Common myeloid progenitor, CD34-positive (primary cell): ENCODE measurements at regions not wholly inside any gene's neighbourhood (a gene's known extent, or its start where the extent isn't known, plus 50 kb on each side); places are given as distances from the start of the nearest gene placed in this dataset.

ENCODE experiments used
- CTCF ChIA-PET: fragments of 350-600 bp; sonication (Branson Sonifier 250); formaldehyde crosslinking; loops from one replicate; lab custom pipeline; 2021; ENCODE audit warnings: antibody characterized with exemption; lab: Charles Lee
- POLR2A ChIA-PET: fragments of 350-600 bp; sonication (Branson Sonifier 250); formaldehyde crosslinking; loops from one replicate; lab custom pipeline; 2021; ENCODE audit warnings: antibody characterized with exemption; lab: Charles Lee
- DNase-seq, 3 donors: peaks; one replicate each; pipeline versions ENCODE4 v3.0.0 to v3.0.0-alpha.2; 2013
- H3K27ac ChIP-seq, 2 experiments: 1 replicate in 1 of 2; 2 replicates in 1 of 2; pipeline ENCODE4 v1.7.0; 2013; ENCODE audit warnings: inconsistent platforms in 2 of 2, low read length in 2 of 2, mild to moderate bottlenecking in 2 of 2, low read depth in 1 of 2, moderate library complexity in 1 of 2; ENCODE audit not compliant: severe bottlenecking in 2 of 2, insufficient read depth in 1 of 2, poor library complexity in 1 of 2
- H3K27me3 ChIP-seq, 5 experiments: replicated peaks in 2 of 5; 1 replicate in 3 of 5; 2 replicates in 2 of 5; pipeline versions ENCODE4 v1.6.1 to v1.7.0; 2013; ENCODE audit warnings: low read length in 4 of 5, mild to moderate bottlenecking in 2 of 5, moderate library complexity in 2 of 5, inconsistent platforms in 1 of 5; ENCODE audit not compliant: insufficient read depth in 5 of 5, control insufficient read depth in 4 of 5
- H3K36me3 ChIP-seq, 4 experiments: 1 replicate in 2 of 4; 2 replicates in 2 of 4; pipeline versions ENCODE4 v1.6.1 to v1.7.0; 2013; ENCODE audit warnings: low read length in 3 of 4, control low read depth in 1 of 4, mild to moderate bottlenecking in 1 of 4; ENCODE audit not compliant: control insufficient read depth in 4 of 4, insufficient read depth in 4 of 4
- H3K4me1 ChIP-seq, 4 experiments: 1 replicate in 3 of 4; 2 replicates in 1 of 4; pipeline versions ENCODE4 v1.6.1 to v1.7.1; 2013; ENCODE audit warnings: low read length in 3 of 4, mild to moderate bottlenecking in 3 of 4, control low read depth in 1 of 4, inconsistent platforms in 1 of 4, moderate library complexity in 1 of 4; ENCODE audit not compliant: control insufficient read depth in 4 of 4, insufficient read depth in 4 of 4; ENCODE audit errors: control extremely low read depth in 1 of 4
- H3K4me3 ChIP-seq, 7 experiments: 1 replicate in 4 of 7; 2 replicates in 3 of 7; pipeline versions ENCODE4 v1.5.1 to v1.7.0; 2013; ENCODE audit warnings: mild to moderate bottlenecking in 7 of 7, low read length in 6 of 7, moderate library complexity in 6 of 7, inconsistent platforms in 2 of 7, low read depth in 2 of 7, control low read depth in 1 of 7; ENCODE audit not compliant: insufficient read depth in 4 of 7, control insufficient read depth in 1 of 7; ENCODE audit errors: extremely low read depth in 1 of 7
- H3K9me3 ChIP-seq, 5 experiments: 1 replicate in 4 of 5; 2 replicates in 1 of 5; pipeline versions ENCODE4 v1.6.1 to v1.7.1; 2013; ENCODE audit warnings: low read length in 4 of 5, mild to moderate bottlenecking in 2 of 5, inconsistent platforms in 1 of 5, low read depth in 1 of 5, moderate library complexity in 1 of 5; ENCODE audit not compliant: control insufficient read depth in 4 of 5, insufficient read depth in 2 of 5; ENCODE audit errors: control extremely low read depth in 1 of 5
- WGBS: methylation state at CpG from one replicate; pipeline ENCODE4 v1.1.5; 2013; ENCODE audit not compliant: insufficient coverage; 5-methylcytosine and 5-hydroxymethylcytosine counted together

- WGBS: 100% methylated on average over 1 of the region's 5 CpGs
These were observed 541.3 kb upstream of the SOX11 start for GRCh38 chr2:5150871-5151270.

DNA sequence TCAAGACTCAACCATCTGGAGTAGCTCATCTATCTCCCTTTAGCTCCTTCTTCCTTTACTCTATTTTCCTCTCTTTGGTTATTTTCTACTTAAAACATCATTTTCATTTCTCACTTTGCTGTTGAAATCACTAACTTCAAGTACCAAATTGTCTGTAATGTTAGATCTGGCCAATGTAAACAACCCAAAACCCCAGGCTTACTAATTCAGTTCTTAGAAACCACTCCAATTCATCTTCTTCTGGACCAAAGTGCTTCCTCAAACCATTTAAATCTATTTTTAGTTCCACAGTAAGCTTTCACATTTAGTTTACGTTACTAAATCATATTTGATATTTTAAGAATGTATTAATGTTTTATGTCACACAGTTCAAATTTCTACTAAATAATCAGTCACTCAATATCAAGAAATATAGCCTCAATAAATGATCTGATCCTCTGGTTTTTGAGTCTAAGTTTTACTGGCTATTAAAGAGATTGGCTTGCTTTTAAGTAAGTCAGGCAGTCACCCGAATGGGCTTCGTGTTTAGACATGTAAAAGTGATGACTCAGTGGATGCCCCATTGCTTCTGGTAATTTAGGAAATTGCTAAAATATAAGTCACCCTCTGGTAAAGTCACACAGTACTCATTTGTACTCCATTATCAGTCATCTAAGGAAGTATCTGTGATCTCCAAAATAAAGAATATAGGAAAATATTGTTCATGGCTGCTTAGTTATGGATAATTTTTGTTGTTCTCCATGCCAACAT is 527.2 kb upstream of the SOX11 start:
- no peak for DNase-seq
- H3K9me3 ChIP-seq: no peaks in the 10 kb centered on the region
- no peaks in the 10 kb centered on the region for H3K36me3 ChIP-seq
- no peaks in the 10 kb centered on the region for H3K4me1 ChIP-seq
- ChIA-PET CTCF (no interaction called here), POLR2A (no interaction called here)
- no peaks in the 10 kb centered on the region for H3K27me3 ChIP-seq
- no CpG with 5 or more reads among the region's 3 CpGs for WGBS
- H3K4me3 ChIP-seq: no peak overlapping the region
- no peak overlapping the region for H3K27ac ChIP-seq

More at GRCh38 chr2:5150871-5151270, 541.3 kb upstream of the SOX11 start:
- CTCF ChIA-PET: no interaction called here
- no peaks in the 10 kb centered on the region for H3K36me3 ChIP-seq
- no peak overlapping the region for H3K4me3 ChIP-seq
- H3K27me3 ChIP-seq: no peaks in the 10 kb centered on the region
- no peak overlapping the region for H3K27ac ChIP-seq
- no peak for DNase-seq
- POLR2A ChIA-PET: no interaction called here
- H3K9me3 ChIP-seq: peaks cover 0 to 10% (median 0%) of the 10 kb centered on the region in 5 experiments
- H3K4me1 ChIP-seq: no peaks in the 10 kb centered on the region

DNA sequence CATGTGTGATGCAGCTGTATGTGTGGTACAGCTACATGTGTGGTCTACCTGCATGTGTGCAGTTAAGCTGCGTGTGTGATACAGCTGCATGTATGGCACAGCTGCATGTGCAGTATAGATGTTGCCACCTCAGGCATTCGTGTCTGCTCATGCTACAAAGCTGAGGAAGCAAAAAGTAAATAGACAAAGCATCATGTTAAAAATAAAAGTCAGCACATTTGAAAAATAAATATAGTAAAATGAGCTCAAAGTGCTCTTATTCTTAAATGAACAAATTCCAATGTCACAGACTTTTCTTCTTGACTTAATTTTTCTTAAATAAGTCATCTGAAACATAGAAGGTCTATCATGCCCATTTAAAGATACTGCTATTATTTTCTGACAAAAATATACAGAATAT is 519.3 kb upstream of the SOX11 start:
- DNase-seq: no peak
- no peak overlapping the region for H3K27ac ChIP-seq
- peaks cover 0 to 10% (median 6%) of the 10 kb centered on the region in 5 experiments for H3K9me3 ChIP-seq
- no peaks in the 10 kb centered on the region for H3K27me3 ChIP-seq
- H3K4me1 ChIP-seq: no peaks in the 10 kb centered on the region
- ChIA-PET POLR2A (interaction anchor here (0.7 kb wide), 1 partner anchor 19 kb away, joined by 4 read pairs; no protein-coding TSS in a partner anchor), CTCF (no interaction called here)
- 100% methylated on average over 1 of the region's 2 CpGs for WGBS
- H3K36me3 ChIP-seq: no peaks in the 10 kb centered on the region
- H3K4me3 ChIP-seq: no peak overlapping the region

DNA sequence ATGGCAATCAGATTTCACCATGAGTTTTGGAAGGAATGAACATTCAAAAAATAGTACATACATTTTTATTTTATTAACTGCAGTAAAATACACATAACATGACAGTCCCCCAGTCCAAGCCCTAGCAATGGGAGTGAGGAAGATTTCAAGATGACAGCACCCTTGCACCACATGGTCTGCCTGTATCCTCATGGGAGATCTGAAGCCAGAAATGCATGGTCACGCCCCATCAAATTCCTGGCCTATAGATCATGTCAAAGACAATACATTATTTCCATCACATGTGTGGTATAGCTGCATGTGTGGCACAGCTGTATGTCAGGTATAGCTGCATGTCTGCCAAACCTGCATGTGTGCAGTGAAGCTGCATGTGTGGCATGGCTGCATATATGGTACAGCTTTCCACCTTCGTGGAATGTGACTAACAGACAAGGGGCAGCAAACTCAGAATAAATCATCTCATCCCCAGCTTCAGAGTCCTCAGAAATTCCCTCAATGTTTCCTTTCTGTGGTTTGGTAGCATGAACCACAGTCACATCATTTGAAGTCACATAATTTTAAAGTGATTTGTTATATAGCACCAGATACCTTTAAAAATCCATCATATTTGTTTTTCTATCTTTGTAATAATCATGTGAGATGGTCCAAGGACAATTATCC is 518.2 kb upstream of the SOX11 start:
- DNase-seq: no peak
- ChIA-PET CTCF (no interaction called here), POLR2A (no interaction called here)
- no peaks in the 10 kb centered on the region for H3K36me3 ChIP-seq
- H3K9me3 ChIP-seq: peaks cover 0 to 10% (median 6%) of the 10 kb centered on the region in 5 experiments
- WGBS: 100% methylated on average over 1 of the region's 2 CpGs
- H3K27me3 ChIP-seq: no peaks in the 10 kb centered on the region
- H3K4me1 ChIP-seq: no peaks in the 10 kb centered on the region
- no peak overlapping the region for H3K27ac ChIP-seq
- H3K4me3 ChIP-seq: no peak overlapping the region

GRCh38 chr2:5175231-5175630 is 517.0 kb upstream of the SOX11 start:
- no peaks in the 10 kb centered on the region for H3K27me3 ChIP-seq
- H3K4me1 ChIP-seq: no peaks in the 10 kb centered on the region
- no peak overlapping the region for H3K4me3 ChIP-seq
- peaks cover 0 to 10% (median 6%) of the 10 kb centered on the region in 5 experiments for H3K9me3 ChIP-seq
- DNase-seq: no peak
- H3K36me3 ChIP-seq: no peaks in the 10 kb centered on the region
- H3K27ac ChIP-seq: no peak overlapping the region
- ChIA-PET CTCF (no interaction called here), POLR2A (no interaction called here)

DNA sequence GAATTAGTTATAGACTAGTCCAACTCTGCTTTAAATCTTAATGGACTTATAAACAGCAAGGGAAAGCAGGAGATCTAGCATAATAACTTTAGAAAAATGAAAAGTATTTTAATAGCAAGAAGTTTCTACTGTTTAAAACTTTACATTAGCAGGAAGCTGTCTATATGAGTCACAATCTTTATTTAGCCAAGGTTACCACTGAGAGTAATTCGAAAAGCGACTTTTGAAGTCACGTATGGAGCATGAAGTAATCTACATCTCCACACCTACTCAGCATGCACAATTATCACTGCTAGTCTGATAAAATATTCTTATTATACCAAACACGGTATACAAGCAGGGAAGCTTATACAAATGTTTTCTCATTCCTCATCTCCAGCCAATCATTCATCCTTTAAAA is 515.4 kb upstream of the SOX11 start:
- H3K9me3 ChIP-seq: peaks cover 0 to 10% (median 4%) of the 10 kb centered on the region in 5 experiments
- no peaks in the 10 kb centered on the region for H3K27me3 ChIP-seq
- WGBS: 90% methylated on average over 2 of the region's 4 CpGs
- no peak for DNase-seq
- no peaks in the 10 kb centered on the region for H3K36me3 ChIP-seq
- H3K27ac ChIP-seq: no peak overlapping the region
- CTCF ChIA-PET: no interaction called here
- H3K4me3 ChIP-seq: no peak overlapping the region
- POLR2A ChIA-PET: no interaction called here
- no peaks in the 10 kb centered on the region for H3K4me1 ChIP-seq

DNA sequence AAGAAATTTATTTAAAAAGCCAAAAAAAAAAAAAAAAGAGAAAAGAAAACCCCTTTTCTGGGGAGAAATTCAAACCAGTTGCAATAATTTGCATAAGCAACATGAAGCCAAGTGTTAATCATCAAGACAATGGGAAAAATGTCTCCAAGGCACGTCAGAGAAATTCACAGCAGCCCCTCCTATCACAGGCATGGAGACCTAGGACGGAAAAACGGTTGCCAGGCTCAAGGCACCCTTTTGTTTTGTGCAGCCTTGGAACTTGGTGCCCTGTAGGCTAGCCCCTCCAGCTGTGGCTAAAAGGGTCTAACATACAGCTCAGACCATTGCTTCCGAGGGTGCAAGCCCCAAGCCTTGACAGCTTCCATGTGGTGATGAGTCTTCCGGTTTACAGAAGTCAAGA is 509.2 kb upstream of the SOX11 start:
- Histone ChIP-seq H3K27me3 (no peaks in the 10 kb centered on the region), H3K9me3 (peaks cover 0 to 1% (median 0%) of the 10 kb centered on the region in 5 experiments), H3K27ac (no peak overlapping the region), H3K4me3 (no peak overlapping the region), H3K36me3 (no peaks in the 10 kb centered on the region), H3K4me1 (no peaks in the 10 kb centered on the region)
- ChIA-PET CTCF (no interaction called here), POLR2A (no interaction called here)
- WGBS: 88% methylated on average over 4 of the region's 5 CpGs
- DNase-seq: no peak
